ENCODE measurements at regions not wholly inside any gene's neighbourhood (a gene's known extent, or its start where the extent isn't known, plus 50 kb on each side); places are given as distances from the start of the nearest gene placed in this dataset.

DNA sequence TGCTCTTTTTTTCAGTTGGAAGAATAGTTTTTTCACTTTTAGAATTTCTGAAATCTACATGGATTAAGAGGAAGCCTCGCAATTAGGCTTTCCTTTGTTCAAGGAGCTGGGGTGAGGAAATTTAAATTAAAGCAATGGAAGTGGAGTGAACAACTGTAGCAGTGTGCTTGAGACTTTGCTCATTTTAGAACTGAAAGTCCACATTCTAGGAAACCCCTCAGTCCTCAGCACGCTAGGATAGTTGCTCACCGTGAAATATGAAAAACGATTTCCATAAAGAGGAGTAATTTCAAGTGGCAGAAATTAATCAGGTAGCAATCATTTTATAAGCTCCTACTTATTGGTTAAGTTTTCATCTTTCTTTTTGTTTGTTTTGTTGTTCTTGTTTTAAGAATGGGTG is 243.0 kb upstream of the ITGA1 start:
- Histone ChIP-seq H4K5ac (ENCODE audit: insufficient read length, low read depth, low read length) (no peak overlapping the region), H4K91ac (replicated peaks; ENCODE audit: insufficient read length, low read length) (no peak overlapping the region), H3K23me2 (ENCODE audit: low read depth, low read length) (no peaks in the 10 kb centered on the region), H4K8ac (ENCODE audit: extremely low read depth, insufficient read depth, low read length) (no peak overlapping the region), H4K20me1 (replicated peaks in 1 of 2; ENCODE audit: control insufficient read depth in 1 of 2, insufficient read depth in 2 of 2, low read length in 2 of 2) (no peaks in the 10 kb centered on the region), H2BK20ac (ENCODE audit: low read length) (no peak overlapping the region), H3K9me3 (ENCODE audit: insufficient read depth in 2 of 2, low read depth in 1 of 2, low read length in 1 of 2) (peaks cover 0 to 3% of the 10 kb centered on the region in 2 experiments; a peak in 1 of 4 replicates), H3K79me2 (ENCODE audit: control insufficient read depth in 1 of 2, insufficient read depth in 2 of 2, low read length in 2 of 2) (no peaks in the 10 kb centered on the region), H3K23ac (ENCODE audit: insufficient read length) (no peak overlapping the region), H3K4ac (replicated peaks; ENCODE audit: insufficient read length, low read depth, low read length) (no peak overlapping the region), H3K14ac (ENCODE audit: insufficient read length) (no peak overlapping the region), H2AK5ac (ENCODE audit: low read depth, low read length) (no peak overlapping the region), H2AFZ (ENCODE audit: low read length) (no peak overlapping the region), H2BK12ac (ENCODE audit: low read depth, low read length) (no peak overlapping the region), H3K18ac (ENCODE audit: extremely low read depth, low read length) (no peak overlapping the region), H2BK5ac (ENCODE audit: low read depth, low read length) (no peak overlapping the region), H3K4me2 (ENCODE audit: insufficient read depth in 1 of 2, low read depth in 2 of 2, low read length in 2 of 2) (no peak overlapping the region), H2BK120ac (replicated peaks; ENCODE audit: low read depth, low read length) (no peak overlapping the region), H3K27ac (ENCODE audit: low read depth, low read length) (no peak overlapping the region), H3K9ac (replicated peaks in 1 of 4; ENCODE audit: extremely low read depth in 1 of 4, low read depth in 3 of 4, low read length in 3 of 4) (no peak overlapping the region), H3K4me3 (ENCODE audit: extremely low read depth in 1 of 4, insufficient read depth in 2 of 4, low read depth in 3 of 4, low read length in 4 of 4) (no peak overlapping the region), H3K27me3 (replicated peaks in 1 of 4; ENCODE audit: control insufficient read depth in 3 of 4, extremely low read depth in 1 of 4, insufficient read depth in 3 of 4, low read length in 3 of 4) (no peaks in the 10 kb centered on the region), H3K36me3 (ENCODE audit: control insufficient read depth in 2 of 4, insufficient read depth in 4 of 4, low read length in 3 of 4) (no peaks in the 10 kb centered on the region), H2BK15ac (ENCODE audit: low read length) (no peak overlapping the region), H3K56ac (replicated peaks; ENCODE audit: insufficient read length, low read depth, low read length) (no peak overlapping the region), H3K79me1 (ENCODE audit: low read depth, low read length) (no peaks in the 10 kb centered on the region), H3K4me1 (replicated peaks in 1 of 4; ENCODE audit: control insufficient read depth in 3 of 4, insufficient read depth in 4 of 4, low read length in 3 of 4) (no peaks in the 10 kb centered on the region)
- ChIA-PET POLR2A (ENCODE audit: partially characterized antibody) (interaction anchor here (0.6 kb wide), 1 partner anchor 289 kb away, joined by 3 read pairs; no protein-coding TSS in a partner anchor), CTCF (ENCODE audit: partially characterized antibody) (interaction anchor here (1.0 kb wide), 1 partner anchor 15 kb away, joined by 3 read pairs; no protein-coding TSS in a partner anchor)
- WGBS, 2 experiments (ENCODE audit: extremely low coverage in 1 of 2, insufficient coverage in 1 of 2, insufficient read length in 1 of 2, insufficient replicate concordance in 2 of 2, low coverage in 1 of 2, low lambda C conversion rate in 2 of 2, missing lambda C conversion rate in 1 of 2): 89% methylated on average over 4 of the region's 4 CpGs; no CpG with 5 or more reads in 1 of the 2 experiments
- no peak for FAIRE-seq
- no peak for DNase-seq (ENCODE audit: low read depth in 1 of 2, low spot score in 2 of 2)
- no peak for TF ChIP-seq CHD1 (IDR thresholded peaks at IDR 0.05; ENCODE audit: low read depth, low read length)
- TF ChIP-seq HDAC2 (IDR thresholded peaks at IDR 0.05; ENCODE audit: borderline replicate concordance in 1 of 2, low read depth in 2 of 2, low read length in 2 of 2): no peak
- no peak for TF ChIP-seq JUND (IDR thresholded peaks at IDR 0.05; ENCODE audit: low read length)
- TF ChIP-seq TEAD4 (IDR thresholded peaks at IDR 0.05; ENCODE audit: low read depth, low read length): no peak
- TF ChIP-seq POLR2AphosphoS5 (IDR thresholded peaks at IDR 0.05; ENCODE audit: low read depth, low read length): no peak
- TF ChIP-seq TAF7 (optimal IDR thresholded peaks at IDR 0.05; ENCODE audit: borderline replicate concordance, low read depth, low read length): no peak
- no peak for TF ChIP-seq BRCA1 (IDR thresholded peaks at IDR 0.05; ENCODE audit: low read depth, low read length)
- TF ChIP-seq SRF (IDR thresholded peaks at IDR 0.05; ENCODE audit: low read depth, low read length): no peak
- TF ChIP-seq PHF8 (conservative IDR thresholded peaks at IDR 0.05; ENCODE audit: low read depth, low read length): no peak
- TF ChIP-seq, protein P1, sequence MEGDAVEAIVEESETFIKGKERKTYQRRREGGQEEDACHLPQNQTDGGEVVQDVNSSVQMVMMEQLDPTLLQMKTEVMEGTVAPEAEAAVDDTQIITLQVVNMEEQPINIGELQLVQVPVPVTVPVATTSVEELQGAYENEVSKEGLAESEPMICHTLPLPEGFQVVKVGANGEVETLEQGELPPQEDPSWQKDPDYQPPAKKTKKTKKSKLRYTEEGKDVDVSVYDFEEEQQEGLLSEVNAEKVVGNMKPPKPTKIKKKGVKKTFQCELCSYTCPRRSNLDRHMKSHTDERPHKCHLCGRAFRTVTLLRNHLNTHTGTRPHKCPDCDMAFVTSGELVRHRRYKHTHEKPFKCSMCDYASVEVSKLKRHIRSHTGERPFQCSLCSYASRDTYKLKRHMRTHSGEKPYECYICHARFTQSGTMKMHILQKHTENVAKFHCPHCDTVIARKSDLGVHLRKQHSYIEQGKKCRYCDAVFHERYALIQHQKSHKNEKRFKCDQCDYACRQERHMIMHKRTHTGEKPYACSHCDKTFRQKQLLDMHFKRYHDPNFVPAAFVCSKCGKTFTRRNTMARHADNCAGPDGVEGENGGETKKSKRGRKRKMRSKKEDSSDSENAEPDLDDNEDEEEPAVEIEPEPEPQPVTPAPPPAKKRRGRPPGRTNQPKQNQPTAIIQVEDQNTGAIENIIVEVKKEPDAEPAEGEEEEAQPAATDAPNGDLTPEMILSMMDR (IDR thresholded peaks at IDR 0.05; ENCODE audit: control extremely low read depth in 1 of 3, insufficient read depth in 1 of 3, low read depth in 1 of 3, low read length in 3 of 3): no peak
- TF ChIP-seq CREB1 (IDR thresholded peaks at IDR 0.05): no peak
- no peak for TF ChIP-seq RXRA (IDR thresholded peaks at IDR 0.05; ENCODE audit: insufficient read depth, low read depth, low read length)
- TF ChIP-seq BACH1 (IDR thresholded peaks at IDR 0.05; ENCODE audit: low read length): no peak

All from H1 (cell line).